Epithelial cell of proximal tubule (primary cell): ENCODE measurements at regions not wholly inside any gene's neighbourhood (a gene's known extent, or its start where the extent isn't known, plus 50 kb on each side); places are given as distances from the start of the nearest gene placed in this dataset.

Source experiments
- DNase-seq: peaks from one replicate; pipeline ENCODE4 v3.0.0-alpha.2; 2011; ENCODE audit warnings: low read depth
- H3K4me3 ChIP-seq: 2 replicates; pipeline ENCODE4 v1.5.1; 2011; ENCODE audit warnings: low read depth, mild to moderate bottlenecking, low read length
- CTCF ChIP-seq: conservative IDR thresholded peaks from 2 replicates; pipeline ENCODE4 v1.5.1; 2012; ENCODE audit warnings: low read depth, mild to moderate bottlenecking, low read length

- TF ChIP-seq CTCF, result no peak
- no peak for DNase-seq
- H3K4me3 ChIP-seq, result no peak overlapping the region
These were observed 287.9 kb upstream of the FERMT1 start for GRCh38 chr20:6410721-6411120.

- DNase-seq, result no peak
- TF ChIP-seq CTCF, result no peak
These were observed 284.3 kb upstream of the FERMT1 start for GRCh38 chr20:6407163-6407562.

DNA sequence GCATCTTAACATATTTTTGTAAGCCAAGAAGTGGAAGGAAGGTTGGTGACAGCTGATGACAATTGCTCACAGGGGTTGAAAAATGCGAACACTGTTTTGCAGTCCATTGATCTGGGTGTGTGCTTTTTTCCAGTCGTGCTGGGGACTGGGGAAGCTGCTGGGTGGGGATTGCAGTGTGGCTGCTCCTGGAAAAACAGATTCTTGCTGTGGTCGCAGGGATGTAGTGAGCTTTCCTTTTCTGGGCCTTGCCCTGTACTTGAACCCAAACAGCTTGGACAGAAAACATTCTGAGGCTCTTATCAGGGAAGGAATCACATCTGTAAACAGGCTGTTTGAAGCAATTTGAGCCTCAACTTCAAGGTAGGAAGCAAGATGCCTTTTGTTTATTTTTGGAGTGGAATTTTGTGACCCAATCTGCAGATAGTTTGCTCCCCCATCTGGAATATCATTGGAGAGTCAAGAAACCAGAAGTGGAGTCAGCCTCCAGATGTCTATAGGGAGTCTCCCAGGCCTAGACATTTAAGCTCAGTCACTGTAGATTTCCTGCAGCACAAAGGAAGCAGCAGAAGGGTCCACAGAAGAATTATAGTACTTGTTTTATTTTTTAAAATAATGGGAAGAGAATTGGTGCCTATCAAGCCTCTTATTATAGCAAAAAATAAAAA is 279.2 kb upstream of the FERMT1 start:
- DNase-seq, result no peak
- TF ChIP-seq CTCF, result no peak
- no peak overlapping the region for H3K4me3 ChIP-seq

More at GRCh38 chr20:6407163-6407562, 284.3 kb upstream of the FERMT1 start:
- H3K4me3 ChIP-seq, result no peak overlapping the region

- TF ChIP-seq CTCF, result no peak
- DNase-seq, result no peak
These were observed 274.3 kb upstream of the FERMT1 start for GRCh38 chr20:6397115-6397514.

GRCh38 chr20:6395695-6396094 is 272.9 kb upstream of the FERMT1 start:
- no peak for DNase-seq
- no peak overlapping the region for H3K4me3 ChIP-seq
- no peak for TF ChIP-seq CTCF

More at GRCh38 chr20:6397115-6397514, 274.3 kb upstream of the FERMT1 start:
- H3K4me3 ChIP-seq, result no peak overlapping the region

DNA sequence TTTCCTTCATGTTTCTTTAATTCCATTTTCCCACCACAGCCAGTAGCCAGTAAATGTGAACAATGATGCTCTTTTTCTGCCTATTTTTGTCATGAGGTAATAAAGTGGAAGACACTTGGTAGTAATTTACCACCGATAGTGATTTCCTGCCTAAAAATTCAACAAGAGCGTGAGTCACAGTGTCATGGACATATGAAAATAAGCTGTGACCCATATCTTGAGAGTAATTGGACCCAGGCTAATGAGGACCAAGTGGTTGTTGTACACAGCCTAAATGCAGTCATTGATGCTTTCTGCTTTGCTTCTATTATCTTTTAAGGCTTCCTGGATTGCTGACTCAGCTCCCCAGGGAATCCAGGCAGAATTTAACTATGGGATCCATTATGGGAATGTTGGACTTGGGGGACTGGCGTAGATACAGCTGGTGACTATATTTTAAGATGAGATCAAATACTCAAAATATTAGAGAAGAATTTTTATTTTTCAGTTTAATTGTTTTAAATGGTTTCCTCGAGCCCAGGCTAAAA is 265.9 kb upstream of the FERMT1 start:
- no peak overlapping the region for H3K4me3 ChIP-seq
- DNase-seq, result no peak
- TF ChIP-seq CTCF, result no peak

DNA sequence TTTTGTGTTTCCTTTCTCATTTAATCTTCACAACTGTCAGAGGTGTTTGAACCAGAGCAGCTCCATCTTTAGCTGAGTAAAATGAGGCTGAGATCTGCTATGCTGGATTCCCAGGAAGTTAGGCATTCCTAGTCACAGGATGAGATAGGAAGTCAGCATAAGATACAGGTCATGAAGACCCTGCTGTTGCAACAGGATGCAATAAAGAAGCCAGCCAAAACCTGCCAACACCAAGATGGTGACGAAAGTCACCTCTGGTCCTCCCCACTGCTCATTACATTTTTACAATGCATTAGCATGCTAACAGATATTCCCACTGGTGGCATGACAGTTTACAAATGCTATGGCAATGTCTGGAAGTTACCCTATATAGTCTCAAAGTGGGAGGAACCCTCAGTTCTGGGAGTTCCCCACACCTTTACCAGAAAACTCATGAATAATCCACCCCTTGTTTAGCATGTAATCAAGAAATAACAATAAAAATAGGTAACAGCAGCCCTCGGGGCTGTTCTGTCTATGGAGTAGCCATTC is 262.2 kb upstream of the FERMT1 start:
- no peak for TF ChIP-seq CTCF
- no peak for DNase-seq
- no peak overlapping the region for H3K4me3 ChIP-seq
